SU-DHL-6 (cell line): ENCODE measurements at regions not wholly inside any gene's neighbourhood (a gene's known extent, or its start where the extent isn't known, plus 50 kb on each side); places are given as distances from the start of the nearest gene placed in this dataset.

Experiments
- CTCF ChIP-seq: fragments of 200-600 bp; sonication (generic); IDR thresholded peaks from one replicate; pipeline ENCODE4 v1.5.1; 2017; ENCODE audit warnings: antibody characterized with exemption, mild to moderate bottlenecking, low read length, moderate library complexity; ENCODE audit not compliant: insufficient read depth, poor library complexity, severe bottlenecking
- EZH2phosphoT487 ChIP-seq: fragments of 200-600 bp; sonication (generic), shearing (Covaris generic); conservative IDR thresholded peaks from 2 replicates; pipeline ENCODE4 v1.6.1; 2018; ENCODE audit warnings: mild to moderate bottlenecking, antibody characterized with exemption, low read length, moderate library complexity, mixed read lengths

GRCh38 chr6:119647309-119647708 lies 297.7 kb upstream of the MAN1A1 start:
- TF ChIP-seq CTCF = no peak
- no peak for TF ChIP-seq EZH2phosphoT487
